Thyroid gland (tissue), 4 donors: ENCODE measurements at regions not wholly inside any gene's neighbourhood (a gene's known extent, or its start where the extent isn't known, plus 50 kb on each side); places are given as distances from the start of the nearest gene placed in this dataset.

ENCODE experiments used
- CTCF ChIP-seq, 6 experiments: fragments of 200-600 bp in 3 of 6; fragments of 450-650 bp in 3 of 6; sonication (generic) in 3 of 6; IDR thresholded peaks; one replicate each; pipeline ENCODE4 v1.5.1; 2016 to 2019; ENCODE audit warnings: antibody characterized with exemption in 6 of 6, mild to moderate bottlenecking in 2 of 6, inconsistent platforms in 1 of 6, moderate library complexity in 1 of 6
- POLR2A ChIP-seq, 2 donors: fragments of 450-650 bp; IDR thresholded peaks; one replicate each; pipeline ENCODE4 v1.6.1; 2017; ENCODE audit warnings: antibody characterized with exemption in 2 of 2, mild to moderate bottlenecking in 2 of 2, moderate library complexity in 1 of 2

- TF ChIP-seq POLR2A (IDR thresholded peaks at IDR 0.05): no peak
- TF ChIP-seq CTCF (IDR thresholded peaks at IDR 0.05): no peak
Measured at GRCh38 chr15:39513936-39514335, 66.9 kb upstream of the THBS1 start.
